Activated B cell treated with CpG ODN at 0.5 μM for 24 hours (primary cell): ENCODE measurements at regions not wholly inside any gene's neighbourhood (a gene's known extent, or its start where the extent isn't known, plus 50 kb on each side); places are given as distances from the start of the nearest gene placed in this dataset.

ENCODE experiments used
- ATAC-seq: fragments of 200-7000 bp; cut with Tn5 transposase; one replicate; pipeline ENCODE4 v1.10.0; 2021; ENCODE audit warnings: low read depth, mild to moderate bottlenecking, moderate library complexity
- CTCF ChIA-PET: fragments of 350-600 bp; sonication (Branson Sonifier 250); formaldehyde crosslinking; loops from one replicate; lab custom pipeline; 2021; ENCODE audit warnings: antibody characterized with exemption; lab: Charles Lee
- POLR2A ChIA-PET: fragments of 350-600 bp; sonication (Branson Sonifier 250); formaldehyde crosslinking; loops from one replicate; lab custom pipeline; 2021; ENCODE audit warnings: antibody characterized with exemption; lab: Charles Lee
- DNase-seq: peaks from one replicate; pipeline ENCODE4 v3.0.0; 2022
- H3K27ac Mint-ChIP-seq: one replicate; pipeline ENCODE4 v1.8.0; 2020; ENCODE audit warnings: mixed read lengths
- H3K27me3 Mint-ChIP-seq: one replicate; pipeline ENCODE4 v1.8.0; 2021; ENCODE audit warnings: mixed read lengths
- H3K36me3 Mint-ChIP-seq: one replicate; pipeline ENCODE4 v1.8.0; 2021; ENCODE audit warnings: low read depth, mixed read lengths
- H3K4me1 Mint-ChIP-seq: one replicate; pipeline ENCODE4 v1.8.0; 2021; ENCODE audit warnings: mixed read lengths
- H3K4me3 Mint-ChIP-seq: one replicate; pipeline ENCODE4 v1.8.0; 2020; ENCODE audit warnings: mild to moderate bottlenecking, mixed read lengths
- H3K9me3 Mint-ChIP-seq: one replicate; pipeline ENCODE4 v1.8.0; 2020; ENCODE audit warnings: mixed read lengths
- intact Hi-C: fragments of 100-400 bp; cut with micrococcal nuclease; formaldehyde crosslinking; loops from one replicate; pipeline ENCODE4 v1.15.1; 2024
- TF ChIP-seq, protein P1 (sequence below): fragments of 200-600 bp; IDR thresholded peaks from one replicate; pipeline ENCODE4 v1.8.0; 2022; ENCODE audit warnings: antibody characterized with exemption, mild to moderate bottlenecking

DNA sequence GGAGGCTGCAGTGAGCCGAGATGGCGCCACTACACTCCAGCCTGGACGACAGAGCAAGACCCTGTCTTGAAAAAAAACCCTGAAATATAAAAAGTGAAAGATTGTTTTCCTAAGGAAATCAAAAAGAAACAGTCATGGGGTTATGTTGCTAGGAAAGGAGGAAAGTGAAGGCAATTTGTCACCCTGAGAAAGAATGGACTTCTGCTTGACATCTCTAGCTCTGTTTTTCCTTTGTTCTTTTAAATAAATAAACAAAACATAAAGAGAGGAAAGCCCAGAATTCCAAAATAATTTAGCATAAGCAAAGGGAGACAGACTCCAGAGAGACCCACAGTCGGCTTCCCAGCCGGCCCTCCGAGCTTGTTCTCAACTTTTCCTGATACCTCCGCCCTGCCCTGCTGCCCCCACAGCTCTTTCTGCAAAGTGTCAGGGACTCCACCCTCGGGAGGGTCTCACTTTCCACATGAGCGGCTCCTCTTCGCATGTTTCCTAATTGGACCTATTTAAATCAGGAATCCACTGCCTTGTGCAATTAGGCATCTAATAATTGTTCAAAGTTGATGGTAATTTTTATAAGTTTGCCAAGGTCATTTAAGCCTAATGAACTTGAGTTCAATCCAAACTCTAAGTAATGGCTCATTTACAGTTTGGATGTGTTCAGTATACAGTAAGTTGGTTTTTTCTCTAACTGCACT is 49.8 kb upstream of the COPS8 start:
- POLR2A ChIA-PET: no interaction called here
- intact Hi-C loops: no loop called here
- no peaks in the 10 kb centered on the region for H3K4me1 Mint-ChIP-seq
- H3K27ac Mint-ChIP-seq: no peak overlapping the region
- no peaks in the 10 kb centered on the region for H3K36me3 Mint-ChIP-seq
- no peaks in the 10 kb centered on the region for H3K9me3 Mint-ChIP-seq
- H3K4me3 Mint-ChIP-seq: no peak overlapping the region
- ATAC-seq (no peak), DNase-seq (no peak)
- peaks cover 2% of the 10 kb centered on the region for H3K27me3 Mint-ChIP-seq
- TF ChIP-seq, protein P1, sequence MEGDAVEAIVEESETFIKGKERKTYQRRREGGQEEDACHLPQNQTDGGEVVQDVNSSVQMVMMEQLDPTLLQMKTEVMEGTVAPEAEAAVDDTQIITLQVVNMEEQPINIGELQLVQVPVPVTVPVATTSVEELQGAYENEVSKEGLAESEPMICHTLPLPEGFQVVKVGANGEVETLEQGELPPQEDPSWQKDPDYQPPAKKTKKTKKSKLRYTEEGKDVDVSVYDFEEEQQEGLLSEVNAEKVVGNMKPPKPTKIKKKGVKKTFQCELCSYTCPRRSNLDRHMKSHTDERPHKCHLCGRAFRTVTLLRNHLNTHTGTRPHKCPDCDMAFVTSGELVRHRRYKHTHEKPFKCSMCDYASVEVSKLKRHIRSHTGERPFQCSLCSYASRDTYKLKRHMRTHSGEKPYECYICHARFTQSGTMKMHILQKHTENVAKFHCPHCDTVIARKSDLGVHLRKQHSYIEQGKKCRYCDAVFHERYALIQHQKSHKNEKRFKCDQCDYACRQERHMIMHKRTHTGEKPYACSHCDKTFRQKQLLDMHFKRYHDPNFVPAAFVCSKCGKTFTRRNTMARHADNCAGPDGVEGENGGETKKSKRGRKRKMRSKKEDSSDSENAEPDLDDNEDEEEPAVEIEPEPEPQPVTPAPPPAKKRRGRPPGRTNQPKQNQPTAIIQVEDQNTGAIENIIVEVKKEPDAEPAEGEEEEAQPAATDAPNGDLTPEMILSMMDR: no peak
- CTCF ChIA-PET: no interaction called here
